Muscle of arm (tissue), 1 donor: ENCODE measurements at regions not wholly inside any gene's neighbourhood (a gene's known extent, or its start where the extent isn't known, plus 50 kb on each side); places are given as distances from the start of the nearest gene placed in this dataset.
"Not testable (repeated sequence)": the region's sequence is repeated elsewhere in the genome, so short reads cannot be mapped to it uniquely, and the experiment has no call there.

Source experiments
- DNase-seq: peaks from one replicate; pipeline ENCODE4 v3.0.0-alpha.2; 2013

DNA sequence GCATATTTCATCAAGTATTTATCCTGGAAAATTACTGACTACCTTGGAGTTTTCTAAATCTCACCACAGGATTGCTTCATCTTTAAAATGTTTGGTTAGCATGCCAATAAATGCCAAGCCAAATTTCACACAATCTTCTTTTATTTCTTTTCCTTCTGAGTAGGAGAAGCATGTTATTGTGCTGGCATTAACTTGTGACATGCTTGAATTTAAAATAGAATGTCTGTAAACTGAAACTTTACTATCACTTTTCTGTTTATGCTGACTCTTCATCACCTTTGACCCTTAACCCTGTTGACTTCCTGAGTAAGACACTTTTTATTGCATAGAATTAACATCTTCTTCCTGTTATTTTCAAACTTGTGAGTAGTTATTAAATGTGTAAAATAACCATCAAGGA is 56.2 kb upstream of the LRRTM4 start:
- no peak for DNase-seq

- no peak for DNase-seq
Measured at GRCh38 chr2:77579076-77579769, 57.0 kb upstream of the LRRTM4 start.

DNA sequence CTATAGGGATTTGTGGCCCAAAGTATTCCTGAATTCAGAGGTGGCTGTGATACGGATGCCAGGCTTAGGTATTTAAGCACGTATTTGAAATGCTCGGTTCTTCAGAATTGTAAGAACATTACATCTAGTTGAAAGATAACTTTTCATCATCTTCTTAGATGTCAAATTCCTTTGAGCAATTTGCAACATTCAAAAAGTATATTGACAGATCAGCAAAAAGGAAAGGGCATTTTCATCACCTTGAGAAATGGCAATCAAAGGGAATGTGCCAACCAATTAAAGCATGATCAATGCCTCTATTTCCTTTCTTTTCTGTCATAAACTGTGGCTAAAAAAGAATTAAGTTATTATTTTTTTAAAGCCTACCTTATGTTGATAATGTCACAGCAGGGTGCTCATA is 66.3 kb upstream of the LRRTM4 start:
- no peak for DNase-seq

GRCh38 chr2:77590298-77590917 is 68.2 kb upstream of the LRRTM4 start:
- no peak for DNase-seq

DNA sequence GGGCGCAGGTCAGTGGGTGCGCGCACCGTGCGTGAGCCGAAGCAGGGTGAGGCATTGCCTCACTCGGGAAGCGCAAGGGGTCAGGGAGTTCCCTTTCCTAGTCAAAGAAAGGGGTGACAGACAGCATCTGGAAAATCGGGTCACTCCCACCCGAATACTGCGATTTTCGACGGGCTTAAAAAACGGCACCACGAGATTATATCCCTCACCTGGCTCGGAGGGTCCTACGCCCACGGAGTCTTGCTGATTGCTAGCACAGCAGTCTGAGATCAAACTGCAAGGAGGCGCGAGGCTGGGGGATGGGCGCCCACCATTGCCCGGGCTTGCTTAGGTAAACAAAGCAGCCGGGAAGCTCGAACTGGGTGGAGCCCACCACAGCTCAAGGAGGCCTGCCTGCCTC is 70.8 kb upstream of the LRRTM4 start:
- not testable (repeated sequence) for DNase-seq

DNA sequence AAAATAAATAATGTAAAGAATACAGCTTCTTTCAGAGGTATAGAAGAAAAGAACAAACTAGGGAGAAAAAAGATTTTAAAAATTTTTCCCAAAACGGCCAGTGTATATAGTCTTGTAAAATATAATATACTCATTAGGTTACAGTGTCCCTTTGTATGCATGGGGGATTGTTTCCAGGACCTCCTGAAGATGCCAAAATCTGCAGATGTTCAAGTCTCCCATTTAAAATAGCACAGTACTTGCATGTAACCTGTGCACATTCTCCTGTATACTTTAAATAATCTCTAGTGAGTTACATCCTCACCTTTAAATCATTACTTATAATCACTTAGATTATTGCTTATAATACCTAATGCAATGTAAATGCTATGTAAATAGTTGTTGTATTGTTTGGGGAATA is 80.6 kb upstream of the LRRTM4 start:
- peak; percentile 15 for DNase-seq

GRCh38 chr2:77604953-77605929 is 83.1 kb upstream of the LRRTM4 start:
- DNase-seq = no peak

- no peak for DNase-seq
Measured at GRCh38 chr2:77608510-77608909, 86.3 kb upstream of the LRRTM4 start.

GRCh38 chr2:77629539-77629938 is 107.4 kb upstream of the LRRTM4 start:
- no peak for DNase-seq

DNA sequence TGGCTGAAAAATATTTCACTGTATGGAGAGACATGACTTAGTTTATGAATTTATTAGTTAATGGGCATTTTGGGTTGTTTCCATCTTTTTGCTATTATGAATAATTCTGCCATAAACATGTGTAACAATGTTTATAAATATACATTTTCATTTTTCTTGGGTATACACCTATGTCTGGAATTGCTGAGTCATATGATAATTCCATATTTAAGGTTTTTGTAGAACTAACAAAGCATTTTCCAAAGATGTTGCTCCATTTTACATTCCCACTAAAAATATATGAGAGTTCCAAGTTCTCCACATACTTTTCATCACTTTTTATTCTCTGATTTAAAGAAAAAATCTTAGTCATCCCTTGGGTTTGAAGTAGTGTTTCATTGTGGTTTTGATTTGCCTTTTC is 108.8 kb upstream of the LRRTM4 start:
- no peak for DNase-seq

DNA sequence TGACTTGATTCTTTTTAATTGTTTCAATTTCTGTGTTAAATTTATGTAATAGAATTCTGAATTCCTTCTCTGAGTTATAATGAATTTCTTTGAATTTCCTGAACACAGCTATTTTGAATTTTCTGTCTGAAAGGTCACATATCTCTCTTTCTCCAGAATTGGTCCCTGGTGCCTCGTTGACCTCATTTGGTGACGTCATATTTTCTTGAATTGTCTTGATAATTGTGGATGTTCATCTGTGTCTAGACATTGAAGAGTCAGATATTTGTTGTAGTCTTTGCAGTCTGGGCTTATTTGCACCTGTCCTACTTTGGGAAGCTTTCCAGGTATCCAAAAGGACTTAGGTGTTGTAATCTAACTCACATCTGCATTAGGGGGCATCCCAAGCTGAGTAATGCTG is 111.4 kb upstream of the LRRTM4 start:
- DNase-seq = no peak

- DNase-seq = no peak
Measured at GRCh38 chr2:77640924-77641323, 118.7 kb upstream of the LRRTM4 start.

- no peak for DNase-seq
Measured at GRCh38 chr2:77642339-77642738, 120.2 kb upstream of the LRRTM4 start.

DNA sequence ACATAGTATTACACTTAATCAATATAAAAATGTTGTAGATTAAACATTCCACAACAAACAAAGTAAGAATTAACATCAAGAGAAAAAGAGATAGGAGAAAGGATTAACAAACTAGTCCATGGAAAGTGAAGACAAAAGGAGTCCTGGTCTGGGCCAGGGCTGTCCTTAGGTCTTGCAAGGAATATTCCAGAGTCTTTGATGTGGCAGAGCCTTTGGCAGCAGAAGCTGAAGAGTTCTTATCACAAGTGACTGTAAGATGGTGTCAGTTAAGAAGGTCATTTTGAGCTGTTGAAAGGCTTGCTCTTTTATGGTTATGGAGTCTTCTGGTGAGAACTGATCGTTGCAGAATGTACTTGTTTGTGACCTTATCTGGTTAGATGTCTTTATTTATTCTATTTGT is 127.7 kb upstream of the LRRTM4 start:
- no peak for DNase-seq

GRCh38 chr2:77652499-77652898 is 130.3 kb upstream of the LRRTM4 start:
- DNase-seq = no peak

GRCh38 chr2:77664491-77664890 is 142.3 kb upstream of the LRRTM4 start:
- no peak for DNase-seq

GRCh38 chr2:77666251-77666980 is 144.2 kb upstream of the LRRTM4 start:
- DNase-seq = no peak

GRCh38 chr2:77684543-77685319 is 162.6 kb upstream of the LRRTM4 start:
- DNase-seq = not testable (repeated sequence)

DNA sequence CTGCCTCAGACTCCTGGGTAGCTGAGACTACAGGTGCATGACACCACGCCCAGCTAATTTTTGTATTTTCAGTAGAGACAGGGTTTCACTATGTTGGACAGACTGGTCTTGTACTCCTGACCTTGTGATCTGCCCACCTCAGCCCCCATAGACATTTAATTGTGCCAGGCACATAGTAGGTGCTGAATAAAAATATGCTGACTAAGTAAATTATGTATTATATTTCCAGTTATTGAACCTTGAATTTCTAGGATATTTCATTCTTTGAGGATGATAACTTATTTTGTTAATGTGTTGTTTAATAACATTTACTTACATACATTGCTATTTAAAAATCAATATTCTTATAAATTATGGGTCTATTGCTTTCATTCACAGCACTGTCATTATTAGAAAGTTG is 190.4 kb upstream of the LRRTM4 start:
- DNase-seq = no peak

DNA sequence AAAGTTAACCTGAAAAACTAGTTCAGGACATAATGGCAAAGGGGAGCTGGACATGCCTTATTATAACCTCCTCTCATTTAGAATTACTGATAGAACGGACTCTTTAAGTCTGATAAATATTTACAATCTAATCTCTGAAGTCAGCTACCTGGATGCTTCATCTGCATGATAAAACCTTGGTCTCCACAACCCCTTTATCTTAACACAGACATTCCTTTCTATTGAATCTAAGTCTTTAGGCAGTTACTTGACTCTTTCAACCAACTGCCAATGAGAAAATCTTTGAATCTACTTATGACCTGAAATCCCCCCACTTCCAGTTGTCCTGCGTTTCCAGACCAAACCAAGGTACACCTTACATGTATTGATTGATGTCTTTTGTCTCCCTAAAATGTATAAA is 191.2 kb upstream of the LRRTM4 start:
- DNase-seq = no peak

DNA sequence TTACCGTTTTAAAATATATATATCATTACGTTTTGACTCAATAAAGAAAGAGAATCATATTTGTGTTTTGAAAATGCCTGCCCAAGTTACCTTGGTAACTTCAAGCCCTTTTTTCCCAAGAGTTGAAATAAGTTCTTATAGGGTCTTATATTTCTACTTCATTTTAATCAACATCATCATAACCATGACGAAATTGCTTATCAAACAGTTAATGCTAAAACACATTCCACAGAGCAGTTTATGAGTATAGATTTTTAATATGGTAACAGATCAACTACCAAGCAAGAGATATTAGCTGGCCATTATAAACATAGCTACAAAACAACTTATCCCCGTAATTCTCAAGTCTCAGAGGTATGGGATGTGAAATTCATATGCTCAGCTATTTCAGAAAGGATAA is 197.9 kb upstream of the LRRTM4 start:
- no peak for DNase-seq
